Fibroblast of skin of back (primary cell): ENCODE measurements at regions not wholly inside any gene's neighbourhood (a gene's known extent, or its start where the extent isn't known, plus 50 kb on each side); places are given as distances from the start of the nearest gene placed in this dataset.
"Not testable (repeated sequence)": the region's sequence is repeated elsewhere in the genome, so short reads cannot be mapped to it uniquely, and the experiment has no call there.

ENCODE experiments used
- DNase-seq: peaks from one replicate; pipeline ENCODE4 v3.0.0-alpha.2; 2013

- DNase-seq: no peak
Observed at GRCh38 chr12:59079472-59079871, 159.2 kb upstream of the LRIG3 start.

- DNase-seq: no peak
Observed at GRCh38 chr12:59079002-59079401, 158.7 kb upstream of the LRIG3 start.

- no peak for DNase-seq
Observed at GRCh38 chr12:59077575-59078426, 157.5 kb upstream of the LRIG3 start.

GRCh38 chr12:59077153-59077552, 156.8 kb upstream of the LRIG3 start:
- DNase-seq: no peak

GRCh38 chr12:59076622-59077021, 156.3 kb upstream of the LRIG3 start:
- DNase-seq: peak; percentile 29

GRCh38 chr12:59075968-59076490, 155.7 kb upstream of the LRIG3 start:
- peak; percentile 28 for DNase-seq

GRCh38 chr12:59075141-59075540, 154.8 kb upstream of the LRIG3 start:
- DNase-seq: no peak

GRCh38 chr12:59070322-59070933, 150.1 kb upstream of the LRIG3 start:
- DNase-seq: peak; percentile 39

- DNase-seq: no peak
Observed at GRCh38 chr12:59069516-59069915, 149.2 kb upstream of the LRIG3 start.

- DNase-seq: no peak
Observed at GRCh38 chr12:59068436-59068835, 148.1 kb upstream of the LRIG3 start.

GRCh38 chr12:59067083-59067482, 146.8 kb upstream of the LRIG3 start:
- DNase-seq: peak; percentile 83

GRCh38 chr12:59066445-59066844, 146.1 kb upstream of the LRIG3 start:
- DNase-seq: no peak

GRCh38 chr12:59059088-59059935, 139.0 kb upstream of the LRIG3 start:
- no peak for DNase-seq

- DNase-seq: no peak
Observed at GRCh38 chr12:59056966-59057365, 136.7 kb upstream of the LRIG3 start.

- DNase-seq: peak; percentile 74
Observed at GRCh38 chr12:59055204-59055860, 135.0 kb upstream of the LRIG3 start.

GRCh38 chr12:59053266-59053899, 133.1 kb upstream of the LRIG3 start:
- DNase-seq: not testable (repeated sequence)

- DNase-seq: no peak
Observed at GRCh38 chr12:59046763-59047534, 126.6 kb upstream of the LRIG3 start.

GRCh38 chr12:59044791-59045190, 124.5 kb upstream of the LRIG3 start:
- no peak for DNase-seq

GRCh38 chr12:59041241-59042121, 121.2 kb upstream of the LRIG3 start:
- peak; percentile 94 for DNase-seq

- peak; percentile 94 for DNase-seq
Observed at GRCh38 chr12:59040656-59041055, 120.4 kb upstream of the LRIG3 start.
